Endodermal cell (in vitro differentiated cells): ENCODE measurements at regions not wholly inside any gene's neighbourhood (a gene's known extent, or its start where the extent isn't known, plus 50 kb on each side); places are given as distances from the start of the nearest gene placed in this dataset.

Experiments
- DNase-seq: peaks from one replicate; pipeline ENCODE4 v3.0.0-alpha.2; 2017
- H3K27ac ChIP-seq: 2 replicates; pipeline ENCODE4 v1.5.1; 2013; ENCODE audit warnings: mild to moderate bottlenecking, low read depth, low read length, moderate library complexity
- H3K27me3 ChIP-seq: 2 replicates; pipeline ENCODE4 v1.6.1; 2013; ENCODE audit warnings: mild to moderate bottlenecking, low read length, moderate library complexity; ENCODE audit not compliant: insufficient read depth, control insufficient read depth, poor library complexity, severe bottlenecking
- H3K36me3 ChIP-seq: 2 replicates; pipeline ENCODE4 v1.7.0; 2013; ENCODE audit warnings: mild to moderate bottlenecking, low read length, moderate library complexity; ENCODE audit not compliant: control insufficient read depth, insufficient read depth
- H3K4me1 ChIP-seq: one replicate; pipeline ENCODE4 v1.7.0; 2013; ENCODE audit warnings: low read length; ENCODE audit not compliant: control insufficient read depth, insufficient read depth
- H3K4me3 ChIP-seq: 2 replicates; pipeline ENCODE4 v1.5.1; 2013; ENCODE audit warnings: mild to moderate bottlenecking, low read length, moderate library complexity
- H3K9ac ChIP-seq: 2 replicates; pipeline ENCODE4 v1.6.1; 2013; ENCODE audit warnings: mild to moderate bottlenecking, low read length, moderate library complexity; ENCODE audit not compliant: poor library complexity, severe bottlenecking; ENCODE audit errors: extremely low read depth
- H3K9me3 ChIP-seq: 2 replicates; pipeline ENCODE4 v1.6.1; 2013; ENCODE audit warnings: mild to moderate bottlenecking, low read length, moderate library complexity; ENCODE audit not compliant: control insufficient read depth
- H3K27ac Mint-ChIP-seq: 2 replicates; pipeline ENCODE4 v1.8.0; 2020; ENCODE audit warnings: mixed read lengths
- H3K27me3 Mint-ChIP-seq: 2 replicates; pipeline ENCODE4 v1.8.0; 2021; ENCODE audit warnings: mild to moderate bottlenecking, mixed read lengths; ENCODE audit not compliant: insufficient read depth
- H3K36me3 Mint-ChIP-seq: 2 replicates; pipeline ENCODE4 v1.8.0; 2020; ENCODE audit warnings: low read depth, mixed read lengths
- H3K4me1 Mint-ChIP-seq: 2 replicates; pipeline ENCODE4 v1.8.0; 2020; ENCODE audit warnings: mixed read lengths
- H3K4me3 Mint-ChIP-seq: 2 replicates; pipeline ENCODE4 v1.8.0; 2020; ENCODE audit warnings: mild to moderate bottlenecking, moderate library complexity, mixed read lengths
- H3K9me3 Mint-ChIP-seq: 2 replicates; pipeline ENCODE4 v1.8.0; 2020; ENCODE audit warnings: mild to moderate bottlenecking, mixed read lengths
- CTCF ChIP-seq: fragments of 200-600 bp; sonication (generic); conservative IDR thresholded peaks from 2 replicates; pipeline ENCODE4 v1.5.0; 2021; ENCODE audit warnings: antibody characterized with exemption, mild to moderate bottlenecking
- WGBS, 2 experiments: methylation state at CpG; one replicate each; pipeline versions ENCODE4 v1.1.5 to v1.1.7; 2013; ENCODE audit warnings: missing lambda C conversion rate in 2 of 2, mixed read lengths in 1 of 2; ENCODE audit not compliant: insufficient coverage in 1 of 2, insufficient read length in 1 of 2; 5-methylcytosine and 5-hydroxymethylcytosine counted together

- Mint-ChIP-seq H3K4me1 (peaks cover 12% of the 10 kb centered on the region), H3K27ac (no peak overlapping the region), H3K9me3 (no peaks in the 10 kb centered on the region), H3K36me3 (no peaks in the 10 kb centered on the region), H3K4me3 (no peak overlapping the region), H3K27me3 (peaks cover 4% of the 10 kb centered on the region)
- Histone ChIP-seq H3K27me3 (peaks cover 20% of the 10 kb centered on the region), H3K4me1 (no peaks in the 10 kb centered on the region), H3K9ac (no peak overlapping the region), H3K9me3 (no peaks in the 10 kb centered on the region), H3K36me3 (no peaks in the 10 kb centered on the region), H3K27ac (no peak overlapping the region), H3K4me3 (no peak overlapping the region)
- no peak for TF ChIP-seq CTCF
- DNase-seq, result no peak
- WGBS, 2 experiments, result no CpG with 5 or more reads among the region's 1 CpG
Measured at GRCh38 chr12:67082221-67082620, 186.9 kb upstream of the CAND1 start.

GRCh38 chr12:67085699-67086098 lies 183.5 kb upstream of the CAND1 start:
- H3K9me3 ChIP-seq, result no peaks in the 10 kb centered on the region
- H3K4me1 ChIP-seq, result no peaks in the 10 kb centered on the region
- DNase-seq, result no peak
- H3K36me3 ChIP-seq, result no peaks in the 10 kb centered on the region
- WGBS, 2 experiments, result 89 to 95% methylated on average over 2 of the region's 2 CpGs
- TF ChIP-seq CTCF, result no peak
- H3K27ac ChIP-seq, result no peak overlapping the region
- no peaks in the 10 kb centered on the region for H3K36me3 Mint-ChIP-seq
- H3K9me3 Mint-ChIP-seq, result no peaks in the 10 kb centered on the region
- peaks cover 28% of the 10 kb centered on the region for H3K27me3 ChIP-seq
- H3K27me3 Mint-ChIP-seq, result peaks cover 6% of the 10 kb centered on the region
- no peak overlapping the region for H3K4me3 ChIP-seq
- H3K9ac ChIP-seq, result no peak overlapping the region
- H3K4me3 Mint-ChIP-seq, result no peak overlapping the region
- H3K27ac Mint-ChIP-seq, result no peak overlapping the region
- H3K4me1 Mint-ChIP-seq, result peaks cover 6% of the 10 kb centered on the region

GRCh38 chr12:67086116-67086515 lies 183.0 kb upstream of the CAND1 start:
- 90% methylated on average over 2 of the region's 2 CpGs; no CpG with 5 or more reads in 1 of the 2 experiments for WGBS, 2 experiments
- H3K27me3 ChIP-seq, result peaks cover 31% of the 10 kb centered on the region
- H3K27me3 Mint-ChIP-seq, result peaks cover 11% of the 10 kb centered on the region
- no peak overlapping the region for H3K27ac Mint-ChIP-seq
- H3K36me3 ChIP-seq, result no peaks in the 10 kb centered on the region
- peaks cover 6% of the 10 kb centered on the region for H3K4me1 Mint-ChIP-seq
- H3K9me3 Mint-ChIP-seq, result no peaks in the 10 kb centered on the region
- H3K4me3 Mint-ChIP-seq, result no peak overlapping the region
- H3K4me3 ChIP-seq, result no peak overlapping the region
- H3K9ac ChIP-seq, result no peak overlapping the region
- no peaks in the 10 kb centered on the region for H3K9me3 ChIP-seq
- no peaks in the 10 kb centered on the region for H3K36me3 Mint-ChIP-seq
- no peaks in the 10 kb centered on the region for H3K4me1 ChIP-seq
- H3K27ac ChIP-seq, result no peak overlapping the region
- no peak for DNase-seq
- TF ChIP-seq CTCF, result no peak
